SK-N-SH (cell line): ENCODE measurements at regions not wholly inside any gene's neighbourhood (a gene's known extent, or its start where the extent isn't known, plus 50 kb on each side); places are given as distances from the start of the nearest gene placed in this dataset.
A peak's percentile ranks its signal among the peaks of the same experiment; 100 is the strongest.

Experiments
- CTCF ChIA-PET: fragments of 300-600, 350-600 bp; formaldehyde crosslinking; extraction: SDS; loops from one replicate; lab custom pipeline; 2021; lab: Yijun Ruan, JAX
- POLR2A ChIA-PET: fragments of 350-600 bp; sonication (Branson Sonifier 250); formaldehyde crosslinking; extraction: SDS; loops from one replicate; lab custom pipeline; 2020; ENCODE audit warnings: antibody characterized with exemption, inconsistent platforms; lab: Yijun Ruan, JAX
- DNase-seq: peaks from one replicate; pipeline ENCODE4 v3.0.0; 2012
- H2AFZ ChIP-seq: fragments of 200-600 bp; sonication (generic); 2 replicates; pipeline ENCODE4 v1.8.1; 2016; ENCODE audit warnings: antibody characterized with exemption, mild to moderate bottlenecking, low read depth
- H3F3A ChIP-seq: fragments of 200-600 bp; sonication (generic); replicated peaks from 2 replicates; pipeline ENCODE3; 2016; ENCODE audit warnings: antibody characterized with exemption, mild to moderate bottlenecking; ENCODE audit not compliant: insufficient read depth
- H3K27ac ChIP-seq, 2 experiments: fragments of 200-500 bp in 1 of 2; fragments of 200-600 bp in 1 of 2; sonication (Bioruptor generic) in 1 of 2; sonication (generic), shearing (Covaris generic) in 1 of 2; 2 replicates each; pipeline versions ENCODE4 v1.5.1 to v1.6.1; 2014 to 2016; ENCODE audit warnings: low read depth in 2 of 2, inconsistent platforms in 1 of 2, low read length in 1 of 2, mild to moderate bottlenecking in 1 of 2, mixed read lengths in 1 of 2
- H3K27me3 ChIP-seq: fragments of 200-600 bp; sonication (generic), shearing (Covaris generic); 2 replicates; pipeline ENCODE4 v1.6.1; 2016; ENCODE audit warnings: mixed run types; ENCODE audit not compliant: insufficient read depth
- H3K36me3 ChIP-seq, 2 experiments: fragments of 200-500 bp in 1 of 2; fragments of 200-600 bp in 1 of 2; sonication (Bioruptor generic) in 1 of 2; sonication (generic) in 1 of 2; replicated peaks in 1 of 2; 2 replicates each; pipeline versions ENCODE3 to v1.5.1; 2014 to 2016; ENCODE audit warnings: low read length in 1 of 2, mild to moderate bottlenecking in 1 of 2; ENCODE audit not compliant: insufficient read depth in 2 of 2, control insufficient read depth in 1 of 2
- H3K4me1 ChIP-seq, 2 experiments: fragments of 200-500 bp in 1 of 2; fragments of 200-600 bp in 1 of 2; sonication (Bioruptor generic) in 1 of 2; sonication (generic), shearing (Covaris generic) in 1 of 2; 2 replicates each; pipeline versions ENCODE4 v1.5.1 to v1.6.1; 2014 to 2016; ENCODE audit warnings: low read depth in 1 of 2, low read length in 1 of 2, mixed run types in 1 of 2; ENCODE audit not compliant: insufficient read depth in 2 of 2, control insufficient read depth in 1 of 2
- H3K4me2 ChIP-seq: fragments of 200-600 bp; sonication (generic), shearing (Covaris generic); 2 replicates; pipeline ENCODE4 v1.6.1; 2017; ENCODE audit warnings: mixed run types
- H3K4me3 ChIP-seq, 2 experiments: fragments of 200-500 bp in 1 of 2; fragments of 200-600 bp in 1 of 2; sonication (Bioruptor generic) in 1 of 2; sonication (generic), shearing (Covaris generic) in 1 of 2; 2 replicates each; pipeline versions ENCODE4 v1.5.1 to v1.8.1; 2014 to 2016; ENCODE audit warnings: low read depth in 2 of 2, inconsistent platforms in 1 of 2, low read length in 1 of 2, mild to moderate bottlenecking in 1 of 2, mixed read lengths in 1 of 2, moderate library complexity in 1 of 2
- H3K79me2 ChIP-seq: fragments of 200-600 bp; sonication (generic); 2 replicates; pipeline ENCODE4 v1.8.1; 2017; ENCODE audit warnings: mild to moderate bottlenecking; ENCODE audit not compliant: insufficient read depth
- H3K9ac ChIP-seq: fragments of 200-600 bp; sonication (generic); 2 replicates; pipeline ENCODE4 v1.6.1; 2017; ENCODE audit warnings: mixed run types
- H3K9me2 ChIP-seq: fragments of 200-600 bp; sonication (generic); 2 replicates; pipeline ENCODE4 v1.6.1; 2017; ENCODE audit warnings: mixed run types
- H3K9me3 ChIP-seq: fragments of 200-600 bp; sonication (generic); 2 replicates; pipeline ENCODE4 v1.6.1; 2017; ENCODE audit warnings: mixed run types, mild to moderate bottlenecking, moderate library complexity
- H4K20me1 ChIP-seq: fragments of 200-600 bp; sonication (generic); 2 replicates; pipeline ENCODE4 v1.6.1; 2017; ENCODE audit warnings: mild to moderate bottlenecking, mixed run types; ENCODE audit not compliant: insufficient read depth
- CHD2 ChIP-seq: fragments of 150-350 bp; IDR thresholded peaks from 2 replicates; pipeline ENCODE4 v1.6.1; 2018; ENCODE audit warnings: low read length; ENCODE audit not compliant: partially characterized antibody
- ELF1 ChIP-seq: IDR thresholded peaks from 2 replicates; pipeline ENCODE4 v1.4.0; 2012
- EZH2phosphoT487 ChIP-seq: fragments of 200-600 bp; sonication (generic); IDR thresholded peaks from 2 replicates; pipeline ENCODE4 v1.6.1; 2017; ENCODE audit warnings: low read depth, mixed run types, mild to moderate bottlenecking, antibody characterized with exemption, moderate library complexity, borderline replicate concordance
- JUND ChIP-seq: IDR thresholded peaks from 2 replicates; pipeline ENCODE4 v1.4.0; 2012
- MEF2A ChIP-seq: IDR thresholded peaks from 2 replicates; pipeline ENCODE4 v1.4.0; 2012; ENCODE audit warnings: low read depth, borderline replicate concordance
- POLR2AphosphoS5 ChIP-seq: IDR thresholded peaks from 2 replicates; pipeline ENCODE4 v1.6.1; 2012; ENCODE audit warnings: low read depth, low read length
- RAD21 ChIP-seq: IDR thresholded peaks from 2 replicates; pipeline ENCODE4 v1.6.1; 2012; ENCODE audit warnings: mild to moderate bottlenecking, low read length
- RCOR1 ChIP-seq: fragments of 150-350 bp; IDR thresholded peaks from 2 replicates; pipeline ENCODE4 v1.6.1; 2017; ENCODE audit warnings: antibody characterized with exemption, low read length
- RFX5 ChIP-seq: IDR thresholded peaks from 2 replicates; pipeline ENCODE4 v1.6.1; 2012; ENCODE audit warnings: mild to moderate bottlenecking, improper control_type of control experiment, low read length
- SMC3 ChIP-seq: IDR thresholded peaks from 2 replicates; pipeline ENCODE4 v1.6.1; 2012; ENCODE audit warnings: low read depth, low read length, improper control_type of control experiment
- TCF12 ChIP-seq: IDR thresholded peaks from 2 replicates; pipeline ENCODE4 v1.4.0; 2012
- YY1 ChIP-seq: IDR thresholded peaks from 2 replicates; pipeline ENCODE4 v1.4.0; 2012; ENCODE audit warnings: low read depth, mild to moderate bottlenecking
- WGBS: methylation state at CpG from one replicate; pipeline ENCODE4 v1.1.6; 2017; ENCODE audit warnings: low lambda C conversion rate; 5-methylcytosine and 5-hydroxymethylcytosine counted together
- TF ChIP-seq, protein P1 (sequence below): IDR thresholded peaks from 2 replicates; pipeline ENCODE4 v1.6.1; 2012; ENCODE audit warnings: mild to moderate bottlenecking, low read depth, low read length, moderate library complexity
- TF ChIP-seq, protein P2 (sequence below): fragments of 150-350 bp; IDR thresholded peaks from 2 replicates; pipeline ENCODE4 v1.6.1; 2016; ENCODE audit warnings: mild to moderate bottlenecking, low read depth, low read length
- TF ChIP-seq, protein P3 (sequence below): IDR thresholded peaks from 2 replicates; pipeline ENCODE4 v1.4.0; 2012; ENCODE audit warnings: low read depth, borderline replicate concordance
- TF ChIP-seq, protein P4 (sequence below): fragments of 200-600 bp; sonication (generic); IDR thresholded peaks from 2 replicates; pipeline ENCODE4 v1.6.1; 2017; ENCODE audit warnings: antibody characterized with exemption, mild to moderate bottlenecking, moderate library complexity
- TF ChIP-seq, protein P5 (sequence below): IDR thresholded peaks from 2 replicates; pipeline ENCODE4 v1.4.0; 2012; ENCODE audit warnings: low read depth, borderline replicate concordance

DNA sequence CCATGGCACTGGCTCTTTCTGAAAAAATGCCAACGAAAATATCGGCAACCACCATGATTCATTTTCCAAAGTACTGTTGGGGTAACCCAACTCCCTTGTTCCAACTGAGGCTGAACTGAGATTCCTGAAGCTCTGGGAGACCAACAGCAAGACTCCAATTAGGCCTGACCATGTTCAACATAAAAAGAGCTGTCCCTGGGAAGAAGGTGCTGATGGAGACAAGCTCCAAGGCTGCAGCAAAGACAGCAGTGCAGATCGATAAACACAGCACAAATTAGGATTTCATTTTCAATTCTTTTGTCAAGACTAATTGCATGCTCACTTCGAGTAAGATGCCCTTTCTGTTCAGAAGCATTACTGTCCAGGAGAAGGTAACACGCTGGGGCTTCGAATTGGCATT lies 968.0 kb downstream of the UQCRFS1 start:
- no peaks in the 10 kb centered on the region for H3F3A ChIP-seq
- no peak overlapping the region for H3K9ac ChIP-seq
- no peak overlapping the region for H3K4me3 ChIP-seq
- no peak overlapping the region for H2AFZ ChIP-seq
- WGBS = 0% methylated on average over 6 of the region's 6 CpGs
- H3K27me3 ChIP-seq = no peaks in the 10 kb centered on the region
- H3K79me2 ChIP-seq = no peaks in the 10 kb centered on the region
- CTCF ChIA-PET = no interaction called here
- H3K27ac ChIP-seq = no peak overlapping the region
- DNase-seq = no peak
- no peaks in the 10 kb centered on the region for H3K9me2 ChIP-seq
- no peaks in the 10 kb centered on the region for H3K4me1 ChIP-seq
- H4K20me1 ChIP-seq = no peaks in the 10 kb centered on the region
- H3K36me3 ChIP-seq = no peaks in the 10 kb centered on the region
- no peak overlapping the region for H3K4me2 ChIP-seq
- TF ChIP-seq MEF2A = no peak
- TF ChIP-seq, protein P1, sequence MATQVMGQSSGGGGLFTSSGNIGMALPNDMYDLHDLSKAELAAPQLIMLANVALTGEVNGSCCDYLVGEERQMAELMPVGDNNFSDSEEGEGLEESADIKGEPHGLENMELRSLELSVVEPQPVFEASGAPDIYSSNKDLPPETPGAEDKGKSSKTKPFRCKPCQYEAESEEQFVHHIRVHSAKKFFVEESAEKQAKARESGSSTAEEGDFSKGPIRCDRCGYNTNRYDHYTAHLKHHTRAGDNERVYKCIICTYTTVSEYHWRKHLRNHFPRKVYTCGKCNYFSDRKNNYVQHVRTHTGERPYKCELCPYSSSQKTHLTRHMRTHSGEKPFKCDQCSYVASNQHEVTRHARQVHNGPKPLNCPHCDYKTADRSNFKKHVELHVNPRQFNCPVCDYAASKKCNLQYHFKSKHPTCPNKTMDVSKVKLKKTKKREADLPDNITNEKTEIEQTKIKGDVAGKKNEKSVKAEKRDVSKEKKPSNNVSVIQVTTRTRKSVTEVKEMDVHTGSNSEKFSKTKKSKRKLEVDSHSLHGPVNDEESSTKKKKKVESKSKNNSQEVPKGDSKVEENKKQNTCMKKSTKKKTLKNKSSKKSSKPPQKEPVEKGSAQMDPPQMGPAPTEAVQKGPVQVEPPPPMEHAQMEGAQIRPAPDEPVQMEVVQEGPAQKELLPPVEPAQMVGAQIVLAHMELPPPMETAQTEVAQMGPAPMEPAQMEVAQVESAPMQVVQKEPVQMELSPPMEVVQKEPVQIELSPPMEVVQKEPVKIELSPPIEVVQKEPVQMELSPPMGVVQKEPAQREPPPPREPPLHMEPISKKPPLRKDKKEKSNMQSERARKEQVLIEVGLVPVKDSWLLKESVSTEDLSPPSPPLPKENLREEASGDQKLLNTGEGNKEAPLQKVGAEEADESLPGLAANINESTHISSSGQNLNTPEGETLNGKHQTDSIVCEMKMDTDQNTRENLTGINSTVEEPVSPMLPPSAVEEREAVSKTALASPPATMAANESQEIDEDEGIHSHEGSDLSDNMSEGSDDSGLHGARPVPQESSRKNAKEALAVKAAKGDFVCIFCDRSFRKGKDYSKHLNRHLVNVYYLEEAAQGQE = peak; percentile 47; the same call in 1 of the 2 replicates
- POLR2A ChIA-PET = no interaction called here
- H3K9me3 ChIP-seq = no peaks in the 10 kb centered on the region

DNA sequence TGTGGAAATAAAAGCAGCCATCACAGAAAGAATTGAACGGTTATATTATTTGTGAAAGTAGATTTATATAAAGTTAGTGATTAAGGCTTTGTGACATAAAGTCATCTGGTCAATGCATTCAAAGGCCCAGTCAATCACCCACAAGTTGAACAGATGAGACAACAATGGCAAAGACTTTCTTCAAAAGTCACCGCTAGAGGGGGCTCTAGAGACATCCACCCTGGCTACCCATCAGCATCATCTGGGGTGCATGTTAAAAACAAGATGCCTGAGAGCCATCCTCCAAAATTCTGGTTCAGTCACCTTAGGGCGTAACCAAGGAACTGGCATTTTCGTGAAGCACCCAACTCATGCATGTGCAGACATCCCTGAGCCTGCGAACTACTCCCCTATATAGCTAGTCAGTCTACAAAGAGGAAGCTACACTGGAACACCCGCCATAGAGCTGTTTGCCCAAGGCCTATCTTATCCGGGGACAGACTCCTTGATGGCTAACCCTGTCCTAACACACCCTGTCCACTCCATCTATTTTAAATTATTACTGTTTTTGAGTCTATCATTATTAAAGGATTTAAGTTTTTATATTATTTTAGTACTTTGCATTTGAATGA lies 970.5 kb downstream of the UQCRFS1 start:
- no peaks in the 10 kb centered on the region for H3F3A ChIP-seq
- H3K4me3 ChIP-seq = no peak overlapping the region
- no peaks in the 10 kb centered on the region for H3K36me3 ChIP-seq
- no peaks in the 10 kb centered on the region for H3K9me3 ChIP-seq
- POLR2A ChIA-PET = no interaction called here
- TF ChIP-seq ELF1 = no peak
- no peak for TF ChIP-seq EZH2phosphoT487
- TF ChIP-seq, protein P2, sequence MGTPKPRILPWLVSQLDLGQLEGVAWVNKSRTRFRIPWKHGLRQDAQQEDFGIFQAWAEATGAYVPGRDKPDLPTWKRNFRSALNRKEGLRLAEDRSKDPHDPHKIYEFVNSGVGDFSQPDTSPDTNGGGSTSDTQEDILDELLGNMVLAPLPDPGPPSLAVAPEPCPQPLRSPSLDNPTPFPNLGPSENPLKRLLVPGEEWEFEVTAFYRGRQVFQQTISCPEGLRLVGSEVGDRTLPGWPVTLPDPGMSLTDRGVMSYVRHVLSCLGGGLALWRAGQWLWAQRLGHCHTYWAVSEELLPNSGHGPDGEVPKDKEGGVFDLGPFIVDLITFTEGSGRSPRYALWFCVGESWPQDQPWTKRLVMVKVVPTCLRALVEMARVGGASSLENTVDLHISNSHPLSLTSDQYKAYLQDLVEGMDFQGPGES = no peak
- TF ChIP-seq RFX5 = no peak
- no peak for TF ChIP-seq YY1
- peak; percentile 51 for TF ChIP-seq RAD21
- no peak for TF ChIP-seq POLR2AphosphoS5
- TF ChIP-seq JUND = no peak
- TF ChIP-seq, protein P3, sequence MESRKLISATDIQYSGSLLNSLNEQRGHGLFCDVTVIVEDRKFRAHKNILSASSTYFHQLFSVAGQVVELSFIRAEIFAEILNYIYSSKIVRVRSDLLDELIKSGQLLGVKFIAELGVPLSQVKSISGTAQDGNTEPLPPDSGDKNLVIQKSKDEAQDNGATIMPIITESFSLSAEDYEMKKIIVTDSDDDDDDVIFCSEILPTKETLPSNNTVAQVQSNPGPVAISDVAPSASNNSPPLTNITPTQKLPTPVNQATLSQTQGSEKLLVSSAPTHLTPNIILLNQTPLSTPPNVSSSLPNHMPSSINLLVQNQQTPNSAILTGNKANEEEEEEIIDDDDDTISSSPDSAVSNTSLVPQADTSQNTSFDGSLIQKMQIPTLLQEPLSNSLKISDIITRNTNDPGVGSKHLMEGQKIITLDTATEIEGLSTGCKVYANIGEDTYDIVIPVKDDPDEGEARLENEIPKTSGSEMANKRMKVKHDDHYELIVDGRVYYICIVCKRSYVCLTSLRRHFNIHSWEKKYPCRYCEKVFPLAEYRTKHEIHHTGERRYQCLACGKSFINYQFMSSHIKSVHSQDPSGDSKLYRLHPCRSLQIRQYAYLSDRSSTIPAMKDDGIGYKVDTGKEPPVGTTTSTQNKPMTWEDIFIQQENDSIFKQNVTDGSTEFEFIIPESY = no peak
- TF ChIP-seq TCF12 = no peak
- TF ChIP-seq, protein P4, sequence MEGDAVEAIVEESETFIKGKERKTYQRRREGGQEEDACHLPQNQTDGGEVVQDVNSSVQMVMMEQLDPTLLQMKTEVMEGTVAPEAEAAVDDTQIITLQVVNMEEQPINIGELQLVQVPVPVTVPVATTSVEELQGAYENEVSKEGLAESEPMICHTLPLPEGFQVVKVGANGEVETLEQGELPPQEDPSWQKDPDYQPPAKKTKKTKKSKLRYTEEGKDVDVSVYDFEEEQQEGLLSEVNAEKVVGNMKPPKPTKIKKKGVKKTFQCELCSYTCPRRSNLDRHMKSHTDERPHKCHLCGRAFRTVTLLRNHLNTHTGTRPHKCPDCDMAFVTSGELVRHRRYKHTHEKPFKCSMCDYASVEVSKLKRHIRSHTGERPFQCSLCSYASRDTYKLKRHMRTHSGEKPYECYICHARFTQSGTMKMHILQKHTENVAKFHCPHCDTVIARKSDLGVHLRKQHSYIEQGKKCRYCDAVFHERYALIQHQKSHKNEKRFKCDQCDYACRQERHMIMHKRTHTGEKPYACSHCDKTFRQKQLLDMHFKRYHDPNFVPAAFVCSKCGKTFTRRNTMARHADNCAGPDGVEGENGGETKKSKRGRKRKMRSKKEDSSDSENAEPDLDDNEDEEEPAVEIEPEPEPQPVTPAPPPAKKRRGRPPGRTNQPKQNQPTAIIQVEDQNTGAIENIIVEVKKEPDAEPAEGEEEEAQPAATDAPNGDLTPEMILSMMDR = peak; percentile 73
- no peak for TF ChIP-seq CHD2
- no peak for TF ChIP-seq RCOR1
- TF ChIP-seq SMC3 = peak; percentile 40
- TF ChIP-seq, protein P5, sequence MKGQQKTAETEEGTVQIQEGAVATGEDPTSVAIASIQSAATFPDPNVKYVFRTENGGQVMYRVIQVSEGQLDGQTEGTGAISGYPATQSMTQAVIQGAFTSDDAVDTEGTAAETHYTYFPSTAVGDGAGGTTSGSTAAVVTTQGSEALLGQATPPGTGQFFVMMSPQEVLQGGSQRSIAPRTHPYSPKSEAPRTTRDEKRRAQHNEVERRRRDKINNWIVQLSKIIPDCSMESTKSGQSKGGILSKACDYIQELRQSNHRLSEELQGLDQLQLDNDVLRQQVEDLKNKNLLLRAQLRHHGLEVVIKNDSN = no peak
- H2AFZ ChIP-seq = no peak overlapping the region
- WGBS = 4% methylated on average over 7 of the region's 7 CpGs
- H3K4me2 ChIP-seq = no peak overlapping the region
- peak; percentile 44 for DNase-seq
- H3K27me3 ChIP-seq = no peaks in the 10 kb centered on the region
- CTCF ChIA-PET = interaction anchor here (0.7 to 1.0 kb wide), 4 partner anchors 10 to 81 kb away, joined by 3 to 5 read pairs (median 3); no protein-coding TSS in a partner anchor
- no peaks in the 10 kb centered on the region for H3K4me1 ChIP-seq
- H3K79me2 ChIP-seq = no peaks in the 10 kb centered on the region
- no peaks in the 10 kb centered on the region for H3K9me2 ChIP-seq
- no peak overlapping the region for H3K27ac ChIP-seq
- no peak overlapping the region for H3K9ac ChIP-seq
- no peaks in the 10 kb centered on the region for H4K20me1 ChIP-seq
